ENCODE measurements at regions not wholly inside any gene's neighbourhood (a gene's known extent, or its start where the extent isn't known, plus 50 kb on each side); places are given as distances from the start of the nearest gene placed in this dataset.

DNA sequence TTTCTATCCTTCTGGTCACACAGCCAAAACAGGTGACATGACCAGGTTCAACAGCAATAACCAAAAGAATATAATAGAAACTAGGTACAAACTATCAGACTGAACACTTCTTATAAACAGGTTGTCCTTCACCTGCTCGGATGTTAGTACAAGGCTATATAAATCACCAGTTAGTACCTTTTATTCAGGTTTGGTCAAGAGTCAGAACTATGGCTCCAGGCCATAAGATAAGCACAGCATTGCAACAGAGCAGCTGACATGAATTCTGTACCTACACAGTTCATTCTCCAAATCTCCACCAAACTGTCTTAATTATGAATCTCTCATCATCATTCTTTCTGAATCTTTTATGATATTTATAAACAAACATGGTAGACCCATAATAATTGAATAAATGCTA is 123.9 kb downstream of the DIO2 start:
- ChIA-PET CTCF (interaction anchor here (0.6 to 1.1 kb wide), 2 partner anchors 19 to 103 kb away, joined by 3 read pairs; no protein-coding TSS in a partner anchor), POLR2A (no interaction called here)
- Histone ChIP-seq H3K4me3 (no peak overlapping the region), H3K27ac (no peak overlapping the region), H3K4me1 (no peaks in the 10 kb centered on the region), H3K4me2 (no peak overlapping the region), H3K9me3 (no peaks in the 10 kb centered on the region)
- TF ChIP-seq KDM5A (IDR thresholded peaks at IDR 0.05) (no peak), HOXA7 (CRISPR knock-in tag; IDR thresholded peaks at IDR 0.05) (no peak), CHD4 (IDR thresholded peaks at IDR 0.05; ENCODE audit: borderline replicate concordance) (no peak), TFCP2L1 (CRISPR knock-in tag; IDR thresholded peaks at IDR 0.05) (no peak), ESRRA (IDR thresholded peaks at IDR 0.05; ENCODE audit: borderline replicate concordance, low read length) (no peak), RFX5 (IDR thresholded peaks at IDR 0.05) (no peak), MAZ (IDR thresholded peaks at IDR 0.05; ENCODE audit: borderline replicate concordance, low read depth, low read length) (no peak), CHD2 (IDR thresholded peaks at IDR 0.05; ENCODE audit: low read length, partially characterized antibody) (no peak), MAX (IDR thresholded peaks at IDR 0.05) (no peak), CBX2 (IDR thresholded peaks at IDR 0.05; ENCODE audit: borderline replicate concordance, low read depth) (no peak)
- 34% methylated on average over 1 of the region's 1 CpG for WGBS (ENCODE audit: missing lambda C conversion rate)
- FAIRE-seq, result no peak
- DNase-seq (ENCODE audit: low read depth in 1 of 2, low spot score in 1 of 2), result no peak
- ATAC-seq, result no peak

DNA sequence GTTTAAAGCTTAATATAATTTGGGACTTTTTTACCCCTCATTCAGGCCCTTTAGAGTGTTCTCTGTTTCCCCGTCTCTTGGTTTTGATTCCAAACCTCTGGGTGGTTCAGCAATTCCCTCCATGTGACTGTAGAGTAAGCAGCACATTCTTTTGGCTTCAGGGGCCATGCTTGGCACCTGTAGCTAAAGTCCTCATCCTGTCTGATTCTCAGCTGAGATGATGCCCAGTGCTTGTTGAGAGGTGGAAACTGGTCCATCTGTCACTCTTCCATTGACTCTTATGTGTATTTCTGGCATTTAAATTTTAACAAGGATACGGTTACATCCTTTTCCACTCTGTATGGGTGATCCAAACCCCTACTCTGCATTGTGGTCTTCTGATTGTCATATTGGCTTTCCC is 127.1 kb downstream of the DIO2 start:
- FAIRE-seq (no peak), DNase-seq (ENCODE audit: low read depth in 1 of 2, low spot score in 1 of 2) (no peak), ATAC-seq (no peak)
- Histone ChIP-seq H3K4me2 (no peak overlapping the region), H3K4me3 (no peak overlapping the region), H3K27ac (no peak overlapping the region), H3K9me3 (no peaks in the 10 kb centered on the region), H3K4me1 (no peaks in the 10 kb centered on the region)
- WGBS (ENCODE audit: missing lambda C conversion rate), result 72% methylated on average over 2 of the region's 2 CpGs
- POLR2A ChIA-PET, result no interaction called here
- TF ChIP-seq ZFP36 (IDR thresholded peaks at IDR 0.05; ENCODE audit: borderline replicate concordance, partially characterized antibody) (no peak), CBX2 (IDR thresholded peaks at IDR 0.05; ENCODE audit: borderline replicate concordance, low read depth) (no peak), FOXS1 (CRISPR knock-in tag; IDR thresholded peaks at IDR 0.05) (no peak), PBX3 (IDR thresholded peaks at IDR 0.05) (no peak), POLR2AphosphoS2 (conservative IDR thresholded peaks at IDR 0.05; ENCODE audit: low read length) (no peak), MAX (IDR thresholded peaks at IDR 0.05) (no peak), RAD21 (conservative IDR thresholded peaks at IDR 0.05 in 1 of 2, IDR thresholded peaks at IDR 0.05 in 1 of 2) (no peak), HOXB5 (CRISPR knock-in tag; IDR thresholded peaks at IDR 0.05) (no peak), JUN (IDR thresholded peaks at IDR 0.05) (no peak)
- TF ChIP-seq, protein P1, sequence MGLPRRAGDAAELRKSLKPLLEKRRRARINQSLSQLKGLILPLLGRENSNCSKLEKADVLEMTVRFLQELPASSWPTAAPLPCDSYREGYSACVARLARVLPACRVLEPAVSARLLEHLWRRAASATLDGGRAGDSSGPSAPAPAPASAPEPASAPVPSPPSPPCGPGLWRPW (IDR thresholded peaks at IDR 0.05), result no peak
- CTCF ChIA-PET, result no interaction called here

DNA sequence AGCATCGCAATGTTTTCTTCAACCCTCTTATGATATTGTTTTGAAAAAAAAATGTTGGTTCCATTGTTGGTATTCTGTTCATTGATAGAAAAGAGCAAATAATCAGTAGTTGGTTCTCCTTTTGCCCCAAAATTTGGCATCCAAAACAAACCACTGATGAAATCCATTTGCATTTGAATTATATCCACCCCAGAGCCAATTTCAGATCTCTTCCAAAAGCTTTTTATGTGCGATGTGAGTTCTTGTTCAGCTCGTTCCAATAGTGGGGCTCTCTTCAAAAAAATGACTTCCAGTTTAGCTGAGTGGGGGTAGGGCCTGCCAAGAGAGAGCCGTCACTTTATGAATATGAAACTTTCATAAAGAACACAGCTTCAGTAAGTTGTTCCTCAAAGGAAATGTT is 130.7 kb downstream of the DIO2 start:
- H3K4me2 ChIP-seq, result no peak overlapping the region
- no peak overlapping the region for H3K4me3 ChIP-seq
- ChIA-PET CTCF (interaction anchor here (2.2 kb wide), 1 partner anchor 24 kb away, joined by 6 read pairs; no protein-coding TSS in a partner anchor), POLR2A (no interaction called here)
- H3K9me3 ChIP-seq, result no peaks in the 10 kb centered on the region
- DNase-seq (ENCODE audit: low read depth in 1 of 2, low spot score in 1 of 2) (no peak), ATAC-seq (no peak), FAIRE-seq (no peak)
- no peaks in the 10 kb centered on the region for H3K4me1 ChIP-seq
- WGBS (ENCODE audit: missing lambda C conversion rate), result 78% methylated on average over 4 of the region's 4 CpGs
- TF ChIP-seq HMGXB4 (CRISPR knock-in tag; IDR thresholded peaks at IDR 0.05; ENCODE audit: borderline replicate concordance) (no peak), EHMT2 (IDR thresholded peaks at IDR 0.05; ENCODE audit: low read depth) (no peak), MAFK (IDR thresholded peaks at IDR 0.05; ENCODE audit: partially characterized antibody) (no peak), ATOH8 (CRISPR knock-in tag; IDR thresholded peaks at IDR 0.05; ENCODE audit: low read depth) (no peak), JUNB (IDR thresholded peaks at IDR 0.05) (no peak)
- TF ChIP-seq, protein P2, sequence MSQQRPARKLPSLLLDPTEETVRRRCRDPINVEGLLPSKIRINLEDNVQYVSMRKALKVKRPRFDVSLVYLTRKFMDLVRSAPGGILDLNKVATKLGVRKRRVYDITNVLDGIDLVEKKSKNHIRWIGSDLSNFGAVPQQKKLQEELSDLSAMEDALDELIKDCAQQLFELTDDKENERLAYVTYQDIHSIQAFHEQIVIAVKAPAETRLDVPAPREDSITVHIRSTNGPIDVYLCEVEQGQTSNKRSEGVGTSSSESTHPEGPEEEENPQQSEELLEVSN (IDR thresholded peaks at IDR 0.05; ENCODE audit: borderline replicate concordance, low read depth), result no peak
- H3K27ac ChIP-seq, result no peak overlapping the region

Data from A549 (cell line).